ENCODE measurements at regions not wholly inside any gene's neighbourhood (a gene's known extent, or its start where the extent isn't known, plus 50 kb on each side); places are given as distances from the start of the nearest gene placed in this dataset.

GRCh38 chr15:69505956-69506556 is 53.4 kb downstream of the RPLP1 start:
- DNase-seq, result no peak

- no peak for DNase-seq
Measured at GRCh38 chr15:69508659-69509058, 56.0 kb downstream of the RPLP1 start.

- DNase-seq, result no peak
Measured at GRCh38 chr15:69509131-69509530, 56.5 kb downstream of the RPLP1 start.

- DNase-seq, result no peak
Measured at GRCh38 chr15:69510556-69510955, 57.9 kb downstream of the RPLP1 start.

GRCh38 chr15:69511015-69511414 is 58.4 kb downstream of the RPLP1 start:
- no peak for DNase-seq

- DNase-seq, result no peak
Measured at GRCh38 chr15:69511716-69512340, 59.2 kb downstream of the RPLP1 start.

GRCh38 chr15:69513450-69513960 is 60.9 kb downstream of the RPLP1 start:
- DNase-seq, result no peak

- no peak for DNase-seq
Measured at GRCh38 chr15:69513986-69514385, 61.4 kb downstream of the RPLP1 start.

GRCh38 chr15:69515508-69515907 is 62.9 kb downstream of the RPLP1 start:
- DNase-seq, result no peak

GRCh38 chr15:69515926-69516325 is 63.3 kb downstream of the RPLP1 start:
- no peak for DNase-seq

GRCh38 chr15:69517052-69517451 is 64.4 kb downstream of the RPLP1 start:
- no peak for DNase-seq

- DNase-seq, result no peak
Measured at GRCh38 chr15:69518806-69519205, 66.2 kb downstream of the RPLP1 start.

- DNase-seq, result no peak
Measured at GRCh38 chr15:69520067-69520466, 67.4 kb downstream of the RPLP1 start.

- no peak for DNase-seq
Measured at GRCh38 chr15:69522361-69522760, 69.7 kb downstream of the RPLP1 start.

- DNase-seq, result peak; percentile 29
Measured at GRCh38 chr15:69523010-69524001, 70.7 kb downstream of the RPLP1 start.

GRCh38 chr15:69524296-69524695 is 71.7 kb downstream of the RPLP1 start:
- DNase-seq, result no peak

- DNase-seq, result no peak
Measured at GRCh38 chr15:69524814-69525213, 72.2 kb downstream of the RPLP1 start.

- no peak for DNase-seq
Measured at GRCh38 chr15:69525543-69525942, 72.9 kb downstream of the RPLP1 start.

GRCh38 chr15:69526081-69527061 is 73.8 kb downstream of the RPLP1 start:
- DNase-seq, result no peak

- DNase-seq, result no peak
Measured at GRCh38 chr15:69529141-69529540, 76.5 kb downstream of the RPLP1 start.

GRCh38 chr15:69529961-69530633 is 77.5 kb downstream of the RPLP1 start:
- DNase-seq, result no peak

Measured in effector CD8-positive, alpha-beta T cell (primary cell).